CD4-positive, alpha-beta T cell treated with Interleukin-1 beta for 1 hour (primary cell): ENCODE measurements at regions not wholly inside any gene's neighbourhood (a gene's known extent, or its start where the extent isn't known, plus 50 kb on each side); places are given as distances from the start of the nearest gene placed in this dataset.
"Not testable (repeated sequence)": the region's sequence is repeated elsewhere in the genome, so short reads cannot be mapped to it uniquely, and the experiment has no call there.

ENCODE experiments used
- DNase-seq, 2 donors: peaks; one replicate each; pipeline ENCODE4 v3.0.0-alpha.2; 2020 to 2022

DNA sequence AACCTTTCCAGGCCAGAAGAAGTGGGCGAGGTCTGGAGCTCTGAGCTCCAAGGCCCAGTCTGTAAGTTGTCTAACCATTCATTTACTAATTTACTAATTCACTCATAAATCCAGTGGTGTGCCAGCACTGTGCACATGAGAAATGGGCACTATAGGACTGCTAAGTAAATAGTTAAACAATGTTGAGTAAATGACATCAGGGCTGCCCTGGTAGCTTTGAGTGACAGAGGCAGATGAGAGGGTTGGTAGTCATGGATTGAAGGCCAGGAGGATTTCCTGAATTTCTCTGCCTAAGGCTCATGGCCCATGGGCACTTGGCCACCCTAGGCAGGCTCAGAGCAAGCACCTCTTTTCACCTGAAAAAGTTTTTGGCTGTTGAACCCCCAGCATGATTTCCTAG is 216.9 kb upstream of the RXFP2 start:
- DNase-seq: no peak

DNA sequence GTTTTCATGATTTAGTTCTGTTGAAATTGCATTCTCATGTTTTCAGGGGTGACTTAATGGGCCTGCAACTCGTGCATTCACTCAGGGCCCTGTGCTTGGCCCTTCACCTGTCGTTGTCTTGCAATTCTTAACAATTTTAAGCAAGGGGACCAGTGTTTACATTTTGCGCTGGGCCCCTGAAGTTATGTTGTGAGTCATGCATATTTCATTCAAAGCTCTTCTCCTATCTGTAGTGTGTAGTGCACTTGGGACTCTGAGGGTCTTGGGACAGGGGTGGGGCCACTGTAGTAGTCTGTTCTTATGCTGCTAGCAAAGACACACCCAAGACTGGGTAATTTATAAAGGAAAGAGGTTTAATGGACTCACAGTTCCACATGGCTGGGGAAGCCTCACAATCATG is 211.2 kb upstream of the RXFP2 start:
- no peak for DNase-seq

GRCh38 chr13:31528758-31529157 is 210.6 kb upstream of the RXFP2 start:
- DNase-seq: no peak

DNA sequence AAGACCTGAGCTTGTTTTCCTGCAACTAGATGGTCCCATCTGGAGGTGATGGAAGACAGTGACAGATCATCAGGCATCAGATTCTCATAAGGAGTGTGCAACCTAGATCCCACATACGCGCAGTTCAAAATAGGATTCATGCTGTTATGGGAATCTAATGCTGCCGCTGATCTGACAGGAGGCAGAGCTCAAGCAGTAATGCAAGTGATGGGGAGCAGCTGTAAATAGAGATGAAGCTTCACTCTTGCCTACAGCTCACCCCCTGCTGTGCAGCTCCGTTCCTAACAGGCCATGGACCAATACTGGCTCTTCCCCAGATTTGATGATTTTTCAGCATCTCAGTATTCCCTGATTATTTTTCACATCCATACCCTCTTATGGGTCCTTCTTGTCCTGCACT is 208.4 kb upstream of the RXFP2 start:
- DNase-seq: no peak

DNA sequence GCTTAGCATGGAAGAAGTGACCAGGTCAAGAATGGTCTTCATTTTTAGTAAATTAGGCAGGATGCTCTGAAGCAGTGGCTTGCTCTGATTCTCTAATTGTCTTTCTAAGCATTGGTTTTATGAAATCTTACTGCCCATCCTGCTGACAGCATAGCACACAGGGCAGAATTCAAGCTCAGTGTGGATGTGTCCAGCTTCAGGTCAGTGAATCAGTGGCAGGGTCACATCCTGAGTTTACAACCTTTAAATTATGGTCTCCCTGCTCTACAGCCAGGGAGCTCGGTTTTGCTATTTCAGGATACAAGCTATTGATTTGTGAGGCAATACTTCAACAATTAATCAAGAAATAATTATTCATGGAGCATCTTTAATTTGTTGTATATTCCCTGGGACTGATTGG is 202.3 kb upstream of the RXFP2 start:
- DNase-seq: no peak

DNA sequence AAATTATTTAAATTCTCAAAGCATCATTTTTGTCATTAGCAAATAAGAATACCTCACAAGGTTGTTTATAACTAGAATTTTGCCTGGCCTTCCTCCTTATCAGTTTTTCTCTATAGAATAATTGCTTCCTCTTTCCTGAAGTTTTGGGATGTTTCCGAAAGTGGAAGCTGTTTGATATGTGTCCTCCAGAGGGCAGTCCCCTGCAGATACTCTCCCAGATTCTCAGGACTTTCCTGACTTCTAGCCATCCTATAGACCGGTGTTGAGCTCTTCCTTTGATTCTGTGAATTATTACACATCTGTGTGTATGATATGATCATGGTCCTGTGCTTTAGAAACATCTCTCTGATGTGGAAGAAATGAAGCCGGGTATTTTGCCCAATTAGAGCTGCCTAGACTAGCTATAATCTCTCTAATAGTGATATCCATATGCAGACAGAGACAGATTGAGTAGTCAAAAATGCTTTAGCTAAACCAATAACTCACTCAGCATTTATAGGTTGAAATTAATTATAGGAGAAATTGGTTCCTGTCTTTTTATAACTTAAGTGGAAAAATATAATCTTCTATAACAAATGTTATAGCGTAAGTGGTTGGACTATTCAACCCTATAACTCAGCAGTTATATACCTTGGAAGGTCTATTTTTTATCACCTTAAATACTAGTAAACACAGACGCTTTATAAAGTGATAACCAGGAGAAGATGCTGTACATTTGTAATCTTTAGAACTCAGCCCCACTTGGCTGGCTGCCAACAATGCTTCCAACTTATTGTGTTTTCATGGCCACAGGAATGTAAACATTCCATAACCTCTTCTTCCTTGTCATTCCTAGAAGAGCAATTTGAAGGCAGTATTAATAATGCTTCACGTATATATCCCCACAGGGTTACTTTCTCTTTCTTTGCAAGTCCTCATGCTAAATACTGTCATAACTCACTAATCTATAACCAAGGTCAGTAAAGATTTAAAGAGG is 201.0 kb upstream of the RXFP2 start:
- no peak for DNase-seq

GRCh38 chr13:31540281-31540680 is 199.0 kb upstream of the RXFP2 start:
- DNase-seq: no peak

- no peak for DNase-seq
Measured at GRCh38 chr13:31543190-31543589, 196.1 kb upstream of the RXFP2 start.

- DNase-seq: no peak
Measured at GRCh38 chr13:31545616-31546015, 193.7 kb upstream of the RXFP2 start.

- no peak for DNase-seq
Measured at GRCh38 chr13:31556376-31556775, 182.9 kb upstream of the RXFP2 start.

- not testable (repeated sequence) for DNase-seq
Measured at GRCh38 chr13:31584221-31584620, 155.1 kb upstream of the RXFP2 start.

- no peak for DNase-seq
Measured at GRCh38 chr13:31587698-31588266, 151.5 kb upstream of the RXFP2 start.

GRCh38 chr13:31588316-31588715 is 151.0 kb upstream of the RXFP2 start:
- no peak for DNase-seq

- DNase-seq: no peak
Measured at GRCh38 chr13:31588893-31589292, 150.4 kb upstream of the RXFP2 start.

- DNase-seq: no peak
Measured at GRCh38 chr13:31591642-31592233, 147.6 kb upstream of the RXFP2 start.

DNA sequence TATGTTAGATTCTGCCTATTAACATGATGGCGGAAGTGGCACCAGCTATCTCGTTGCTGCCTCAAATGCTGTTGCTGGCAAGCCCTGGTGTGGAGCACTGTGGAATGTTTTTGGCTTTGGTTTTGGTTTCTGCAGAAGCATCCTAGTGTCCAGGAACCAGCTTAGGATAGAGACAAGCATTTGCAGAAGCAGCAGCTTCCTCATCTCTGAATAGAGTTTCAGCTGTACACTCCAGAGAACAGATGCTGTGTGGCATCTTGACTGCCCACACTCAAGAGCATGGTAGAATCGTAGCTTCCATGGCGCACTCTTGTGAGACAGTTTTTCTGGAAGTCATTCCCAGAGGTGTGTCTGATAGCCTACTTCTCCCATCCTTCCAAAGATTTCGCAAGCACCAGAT is 145.3 kb upstream of the RXFP2 start:
- no peak for DNase-seq

DNA sequence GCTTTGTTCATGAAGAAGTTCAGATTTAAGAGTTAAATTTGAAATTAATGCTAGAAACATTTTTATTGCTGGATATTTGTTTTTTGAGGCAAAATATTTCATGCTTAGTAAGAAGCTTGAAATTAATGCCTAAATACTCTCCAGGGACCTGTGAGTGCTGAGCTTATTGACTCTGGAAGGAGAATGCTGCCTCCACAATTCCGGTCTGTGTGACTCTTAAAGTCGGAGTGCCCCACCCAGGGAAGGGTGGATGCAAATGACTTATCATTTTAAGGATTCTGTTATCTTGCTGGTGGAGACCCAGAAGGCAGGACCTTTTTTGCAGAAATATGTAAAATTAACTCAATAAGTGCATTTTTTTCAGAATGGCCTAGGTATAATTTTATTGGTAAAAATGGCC is 143.8 kb upstream of the RXFP2 start:
- no peak for DNase-seq

- DNase-seq: no peak
Measured at GRCh38 chr13:31598990-31599389, 140.3 kb upstream of the RXFP2 start.

DNA sequence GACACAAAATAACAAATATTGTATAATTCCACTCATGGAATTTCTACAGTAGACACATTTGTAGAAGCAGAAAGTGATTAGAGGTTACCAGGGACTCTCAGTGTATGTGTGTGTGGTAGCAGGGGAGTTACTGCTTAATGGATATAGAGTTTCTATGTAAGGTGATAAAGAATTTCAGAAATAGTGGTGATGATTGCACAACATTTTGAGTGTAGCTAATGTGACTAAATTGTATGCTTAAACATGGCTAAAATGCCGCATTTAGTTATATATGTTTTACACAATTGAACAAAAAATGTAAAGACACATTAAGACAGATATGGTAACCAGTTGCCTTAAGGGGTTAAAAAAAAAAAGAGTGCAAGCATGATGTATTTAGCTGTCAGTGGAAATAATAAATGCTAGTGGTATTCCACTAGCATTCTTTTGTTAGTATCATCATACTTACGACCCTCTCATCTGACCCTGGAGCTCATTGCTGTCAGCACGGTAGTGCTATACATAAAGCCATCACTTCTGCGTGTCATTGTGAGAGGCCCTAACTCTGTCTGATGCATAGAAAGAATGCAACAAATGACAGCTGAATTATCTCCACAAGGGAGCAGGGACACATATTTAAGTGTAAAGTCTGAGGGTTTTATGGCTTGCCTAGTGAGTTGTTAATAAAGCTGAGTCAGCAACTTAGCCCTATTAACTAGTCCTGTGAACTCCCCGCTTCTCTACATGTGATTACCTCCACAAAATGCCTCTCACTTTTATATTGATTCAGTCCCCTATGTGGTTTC is 134.1 kb upstream of the RXFP2 start:
- no peak for DNase-seq

DNA sequence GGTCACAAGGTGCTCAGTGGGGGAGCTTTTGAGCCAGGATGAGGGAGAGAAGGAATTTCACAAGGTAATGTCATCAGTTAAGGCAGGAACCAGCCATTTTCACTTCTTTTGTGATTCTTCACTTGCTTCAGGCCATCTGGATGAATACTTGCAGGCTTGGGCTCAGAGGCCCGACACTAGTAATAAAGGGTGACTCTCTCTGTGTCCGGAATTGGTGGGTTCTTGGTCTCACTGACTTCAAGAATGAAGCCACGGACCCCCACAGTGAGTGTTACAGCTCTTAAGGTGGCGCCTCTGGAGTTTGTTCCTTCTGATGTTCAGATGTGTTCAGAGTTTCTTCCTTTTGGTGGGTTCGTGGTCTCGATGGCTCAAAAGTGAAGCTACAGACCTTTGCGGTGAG is 131.8 kb upstream of the RXFP2 start:
- not testable (repeated sequence) for DNase-seq

GRCh38 chr13:31608780-31609179 is 130.5 kb upstream of the RXFP2 start:
- DNase-seq: not testable (repeated sequence)

DNA sequence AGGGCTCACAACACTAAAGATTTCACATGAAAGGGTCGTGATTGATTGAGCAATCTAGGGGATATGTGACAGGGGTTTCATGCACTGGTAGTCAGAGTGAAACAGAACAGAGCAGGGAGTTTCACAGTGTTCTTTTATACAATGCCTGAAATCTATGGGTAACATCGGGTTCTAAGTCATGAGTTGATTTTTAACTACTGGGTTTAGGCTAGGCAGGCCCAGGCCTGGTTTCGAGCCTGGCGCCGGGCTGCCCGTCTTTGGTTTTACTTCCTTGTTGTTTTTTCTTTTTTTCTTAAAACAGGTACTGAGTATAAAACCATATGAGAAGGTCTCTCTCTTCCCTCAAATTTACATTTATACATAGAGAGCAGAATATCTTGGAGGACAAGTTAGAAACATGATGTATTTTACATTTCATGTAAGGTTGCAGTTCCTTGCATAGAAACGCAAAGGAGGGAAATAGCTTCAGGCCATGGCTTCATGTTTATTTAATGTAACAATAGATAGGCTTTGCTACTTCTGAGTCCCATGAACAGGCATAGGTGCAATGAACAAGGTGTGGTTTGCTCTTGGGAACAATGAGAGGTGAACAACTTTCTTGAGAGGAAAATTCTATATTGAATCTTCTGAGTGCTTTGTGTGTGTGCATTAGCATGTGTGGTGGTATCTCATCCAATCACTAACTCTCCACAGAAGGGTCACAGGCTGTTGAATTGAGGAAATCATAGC is 128.9 kb upstream of the RXFP2 start:
- no peak for DNase-seq

DNA sequence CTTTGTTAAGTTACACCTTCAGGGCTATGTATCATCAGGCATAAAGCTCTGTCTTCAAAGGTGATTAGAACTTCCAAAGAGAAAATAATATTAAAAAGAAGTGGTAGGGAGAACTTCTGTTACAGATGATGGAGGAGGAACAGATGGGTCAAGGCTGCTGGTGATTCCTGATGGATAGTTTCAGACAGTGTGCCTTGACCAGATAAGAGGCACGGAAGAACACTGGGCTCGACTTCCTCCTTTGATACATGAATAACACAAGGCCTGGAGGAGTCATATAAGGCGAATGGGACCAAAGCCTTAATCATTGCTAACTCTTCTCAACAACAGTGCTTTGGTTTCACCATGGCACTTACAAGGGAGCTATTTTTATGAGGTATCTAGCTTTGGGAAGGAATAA is 128.1 kb upstream of the RXFP2 start:
- no peak for DNase-seq
